Heart right ventricle (tissue), 16 donors: ENCODE measurements at regions not wholly inside any gene's neighbourhood (a gene's known extent, or its start where the extent isn't known, plus 50 kb on each side); places are given as distances from the start of the nearest gene placed in this dataset.

ENCODE experiments used
- ATAC-seq, 8 donors: fragments of 200-7000 bp; cut with Tn5 transposase; one replicate each; pipeline ENCODE4 v1.9.1; 2020; ENCODE audit warnings: mild to moderate bottlenecking in 8 of 8, moderate library complexity in 8 of 8, moderate number of reproducible peaks in 1 of 8
- DNase-seq, 2 donors: peaks; one replicate each; pipeline ENCODE4 v3.0.0-alpha.2; 2020
- H3K27ac ChIP-seq, 10 donors: fragments of 200-600 bp; sonication (generic) in 2 of 10; one replicate each; pipeline versions ENCODE4 v1.5.0 to v1.8.0; 2020 to 2022; ENCODE audit warnings: mild to moderate bottlenecking in 3 of 10
- H3K27me3 ChIP-seq, 7 donors: fragments of 200-600 bp; one replicate each; pipeline ENCODE4 v1.8.0; 2021 to 2022; ENCODE audit warnings: mild to moderate bottlenecking in 2 of 7
- H3K36me3 ChIP-seq, 9 donors: fragments of 200-600 bp; sonication (generic) in 1 of 9; one replicate each; pipeline versions ENCODE4 v1.5.0 to v1.8.0; 2020 to 2022; ENCODE audit warnings: mild to moderate bottlenecking in 2 of 9
- H3K4me1 ChIP-seq, 9 donors: fragments of 200-600 bp; sonication (generic) in 1 of 9; one replicate each; pipeline versions ENCODE4 v1.5.0 to v1.8.0; 2020 to 2022; ENCODE audit warnings: mild to moderate bottlenecking in 4 of 9
- H3K4me3 ChIP-seq, 10 donors: fragments of 200-600 bp; sonication (generic) in 2 of 10; one replicate each; pipeline versions ENCODE4 v1.5.0 to v1.8.0; 2020 to 2022; ENCODE audit warnings: mild to moderate bottlenecking in 7 of 10, moderate library complexity in 2 of 10
- H3K9me3 ChIP-seq, 11 donors: fragments of 200-600 bp in 10 of 11; sonication (generic) in 2 of 11; one replicate each; pipeline versions ENCODE4 v1.5.0 to v1.8.0; 2013 to 2022; ENCODE audit warnings: mild to moderate bottlenecking in 2 of 11, control low read depth in 1 of 11, moderate library complexity in 1 of 11
- CTCF ChIP-seq, 9 donors: fragments of 200-600 bp; sonication (generic) in 2 of 9; IDR thresholded peaks; one replicate each; pipeline versions ENCODE4 v1.5.0 to v1.8.0; 2021 to 2022; ENCODE audit warnings: antibody characterized with exemption in 9 of 9, mild to moderate bottlenecking in 5 of 9, moderate library complexity in 1 of 9
- WGBS, 2 donors: extraction: QIAGEN DNeasy Blood & Tissue Kit; methylation state at CpG; one replicate each; pipeline ENCODE4 v1.1.7; 2013; ENCODE audit warnings: inconsistent platforms in 1 of 2; 5-methylcytosine and 5-hydroxymethylcytosine counted together
- intact Hi-C, 10 donors: fragments of 100-400 bp; cut with DNase I; formaldehyde crosslinking; loops; one replicate each; pipeline versions ENCODE4 v1.11.1 to v1.14.2; 2022
- donor health status: Arrhythmogenic right ventricular cardiomyopathy.
- donor health status: ischemic (EF 13 %, LVEDD 7.1; RV severe dilation, severe dysfunction).
- donor health status: healthy with polysubstance abuse.
- donor health status: DM: no; HTN: yes; CAD: no.
- donor health status: DM: no; HTN: no; CAD: no.
- donor health status: ischemic (EF 25% LVEDD 6.9; RV normal size, moderate dysfunction).
- donor health status: ischemic (EF 25% LVEDD 5.7; RV mildly dilated, moderate dysfunction).
- donor health status: healthy.
- donor health status: DM: yes; HTN: yes; CAD: no.
- donor health status: Ischemic cardiomyopathy.
- donor health status: ischemic (EF 35%, LVEDD 5.7; RV mildly dilated, moderate dysfunction).
- donor health status: nonischemic (EF 11% LVEDD 7.7; RV severe dilation, severe dysfunction).
- donor health status: DM: yes; HTN: yes; CAD: no.
- donor health status: PGD.
- donor health status: ischemic (EF 29% LVEDD 5.4; RV normal size, mild dysfunction).
- donor health status: nonischemic (EF 23%, LVEDD 6.1; RV moderate dilation, normal function).

- WGBS, 2 donors = 42 to 44% methylated on average over 2 of the region's 2 CpGs
- Histone ChIP-seq H3K27ac (no peak overlapping the region), H3K27me3 (no peaks in the 10 kb centered on the region), H3K9me3 (no peaks in the 10 kb centered on the region), H3K36me3 (no peaks in the 10 kb centered on the region), H3K4me3 (no peak overlapping the region), H3K4me1 (peaks cover 0 to 5% (median 0%) of the 10 kb centered on the region in 9 donors)
- ATAC-seq (no peak), DNase-seq (no peak)
- TF ChIP-seq CTCF (IDR thresholded peaks at IDR 0.05) = no peak
- intact Hi-C loops = no loop called here
Observed at GRCh38 chr6:21395121-21395520, 198.4 kb upstream of the SOX4 start.

DNA sequence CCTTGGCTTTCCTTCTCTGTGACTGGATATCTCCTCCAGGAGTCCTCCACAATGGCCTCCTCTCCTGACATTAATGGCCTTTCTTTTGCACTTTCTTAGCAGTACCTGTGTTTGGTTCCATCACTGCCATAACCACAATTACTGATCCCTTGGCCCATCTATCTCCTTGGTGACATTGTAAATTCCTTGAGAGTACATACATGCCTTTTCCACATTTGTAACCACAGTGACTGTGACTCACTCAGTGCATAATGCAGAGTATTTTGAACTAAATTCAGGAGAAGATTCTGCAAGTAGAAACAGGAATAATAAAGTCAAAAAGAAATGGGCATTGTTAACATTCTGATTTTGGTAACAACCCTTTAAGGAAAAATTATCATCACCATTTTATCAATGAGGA lies 197.2 kb upstream of the SOX4 start:
- no peak for TF ChIP-seq CTCF (IDR thresholded peaks at IDR 0.05)
- H3K27me3 ChIP-seq = no peaks in the 10 kb centered on the region
- no peaks in the 10 kb centered on the region for H3K36me3 ChIP-seq
- DNase-seq (no peak), ATAC-seq (no peak)
- H3K27ac ChIP-seq = no peak overlapping the region
- no peak overlapping the region for H3K4me3 ChIP-seq
- intact Hi-C loops = no loop called here
- peaks cover 0 to 5% (median 0%) of the 10 kb centered on the region in 9 donors for H3K4me1 ChIP-seq
- H3K9me3 ChIP-seq = no peaks in the 10 kb centered on the region

DNA sequence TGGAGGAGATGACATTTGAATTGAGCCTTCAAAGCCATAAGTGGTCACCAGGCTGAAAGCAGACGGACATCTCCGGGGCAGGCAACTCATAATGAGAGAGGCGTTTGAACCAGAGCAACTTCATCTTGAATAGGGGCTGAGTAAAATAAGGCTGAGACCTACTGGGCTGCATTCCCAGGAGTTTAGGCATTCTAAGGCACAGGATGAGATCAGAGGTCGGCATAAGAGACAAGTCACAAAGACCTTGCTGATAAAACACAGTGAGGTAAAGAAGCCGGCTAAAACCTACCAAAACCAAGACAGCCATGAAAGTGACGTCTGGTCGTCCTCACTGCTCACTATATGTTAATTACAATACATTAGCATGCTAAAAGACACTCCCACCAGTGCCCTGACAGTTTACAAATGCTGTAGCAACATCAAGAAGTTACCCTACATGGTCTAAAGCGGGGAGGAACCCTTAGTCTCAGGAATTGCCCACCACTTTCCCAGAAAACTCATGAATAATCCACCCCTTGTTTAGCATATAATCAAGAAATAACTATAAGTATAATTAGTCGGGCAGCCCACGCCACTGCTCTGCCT lies 194.7 kb upstream of the SOX4 start:
- H3K27me3 ChIP-seq = no peaks in the 10 kb centered on the region
- peaks cover 0 to 5% (median 0%) of the 10 kb centered on the region in 9 donors for H3K4me1 ChIP-seq
- intact Hi-C loops = no loop called here
- no peaks in the 10 kb centered on the region for H3K36me3 ChIP-seq
- H3K4me3 ChIP-seq = no peak overlapping the region
- no peaks in the 10 kb centered on the region for H3K9me3 ChIP-seq
- DNase-seq (no peak), ATAC-seq (no peak)
- 90% methylated on average over 10 of the region's 10 CpGs for WGBS, 2 donors
- no peak overlapping the region for H3K27ac ChIP-seq
- TF ChIP-seq CTCF (IDR thresholded peaks at IDR 0.05) = no peak

GRCh38 chr6:21402368-21402767 lies 191.2 kb upstream of the SOX4 start:
- 84 to 94% methylated on average over 4 of the region's 4 CpGs for WGBS, 2 donors
- H3K4me3 ChIP-seq = no peak overlapping the region
- no peaks in the 10 kb centered on the region for H3K9me3 ChIP-seq
- no peaks in the 10 kb centered on the region for H3K36me3 ChIP-seq
- no peaks in the 10 kb centered on the region for H3K27me3 ChIP-seq
- no peak overlapping the region for H3K27ac ChIP-seq
- DNase-seq (no peak), ATAC-seq (peak in 2 of 8 donors; percentile 50 to 66)
- peaks cover 0 to 6% (median 0%) of the 10 kb centered on the region in 9 donors for H3K4me1 ChIP-seq
- TF ChIP-seq CTCF (IDR thresholded peaks at IDR 0.05) = no peak
- intact Hi-C loops = no loop called here
